ENCODE measurements at regions not wholly inside any gene's neighbourhood (a gene's known extent, or its start where the extent isn't known, plus 50 kb on each side); places are given as distances from the start of the nearest gene placed in this dataset.

DNA sequence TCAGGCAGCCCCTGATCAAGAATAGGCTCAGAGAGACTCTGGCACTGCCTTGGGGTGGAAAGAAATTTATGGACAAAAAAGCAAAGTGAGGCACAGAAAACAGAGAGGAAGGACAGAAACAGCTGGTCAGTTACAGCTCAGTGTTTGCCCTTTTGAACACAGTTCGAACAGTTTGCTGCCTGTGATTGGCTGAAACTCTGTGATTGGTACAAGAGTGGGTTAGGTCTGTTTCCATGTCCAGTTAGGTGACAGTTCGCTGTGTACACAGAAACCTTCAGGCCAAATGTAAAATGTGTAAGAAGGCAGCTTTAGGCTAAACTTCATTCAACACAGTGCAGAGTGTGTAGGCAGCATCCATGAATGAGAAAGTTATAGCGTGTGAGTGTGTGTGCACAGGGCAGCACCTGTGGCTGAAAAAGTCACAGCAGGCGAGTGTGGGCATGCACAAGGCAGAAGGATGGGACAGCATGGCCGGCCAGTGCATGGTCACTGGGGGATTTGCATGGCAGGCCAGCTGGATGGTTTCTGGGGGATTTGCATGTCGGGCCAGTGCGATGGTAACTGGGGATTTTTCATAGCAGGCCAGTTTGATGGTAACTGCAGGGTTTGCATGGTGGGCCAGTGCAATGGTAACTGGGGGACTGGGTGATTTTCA is 75.4 kb upstream of the FRMD1 start:
- no peak for DNase-seq (ENCODE audit: low spot score in 2 of 2)
- Histone ChIP-seq H3K27me3 (peaks cover 0 to 8% of the 10 kb centered on the region in 2 donors), H3K4me1 (peaks cover 0 to 5% of the 10 kb centered on the region in 2 donors), H3K27ac (no peak overlapping the region), H3K9me3 (no peaks in the 10 kb centered on the region), H3K36me3 (no peaks in the 10 kb centered on the region), H3K4me3 (no peak overlapping the region)
- TF ChIP-seq CTCF (IDR thresholded peaks at IDR 0.05) (no peak), POLR2AphosphoS5 (IDR thresholded peaks at IDR 0.05) (no peak), POLR2A (IDR thresholded peaks at IDR 0.05) (no peak)
- intact Hi-C loops (cut with DNase I; ENCODE audit: low total_unique reads), result no loop called here

GRCh38 chr6:168153553-168153952 is 74.5 kb upstream of the FRMD1 start:
- TF ChIP-seq CTCF (IDR thresholded peaks at IDR 0.05) (no peak), POLR2AphosphoS5 (IDR thresholded peaks at IDR 0.05) (no peak), POLR2A (IDR thresholded peaks at IDR 0.05) (no peak)
- H3K4me3 ChIP-seq, result no peak overlapping the region
- H3K27me3 ChIP-seq, result peaks cover 0 to 8% of the 10 kb centered on the region in 2 donors
- intact Hi-C loops (cut with DNase I; ENCODE audit: low total_unique reads), result no loop called here
- H3K36me3 ChIP-seq, result no peaks in the 10 kb centered on the region
- DNase-seq (ENCODE audit: low spot score in 2 of 2), result no peak
- no peak overlapping the region for H3K27ac ChIP-seq
- H3K4me1 ChIP-seq, result peaks cover 0 to 5% of the 10 kb centered on the region in 2 donors
- no peaks in the 10 kb centered on the region for H3K9me3 ChIP-seq

DNA sequence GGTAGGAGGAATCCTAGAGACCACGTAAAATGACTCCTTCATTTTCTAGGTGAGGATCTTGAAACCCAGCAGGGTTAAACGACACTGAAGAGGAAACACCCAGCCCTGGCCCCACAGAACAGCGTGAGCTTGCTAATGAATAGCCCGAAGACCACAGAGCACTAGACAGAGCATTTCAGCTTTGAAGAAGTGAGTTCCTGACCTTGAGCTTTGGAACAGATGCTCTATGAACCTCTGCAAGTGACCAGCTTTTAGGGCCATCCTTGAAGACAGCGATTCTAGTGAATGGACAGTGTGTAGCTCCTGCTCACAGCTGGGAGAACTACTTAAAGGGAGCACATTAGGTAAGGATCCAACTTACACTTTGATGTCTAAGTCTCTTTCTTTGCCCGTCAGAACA is 74.0 kb upstream of the FRMD1 start:
- intact Hi-C loops (cut with DNase I; ENCODE audit: low total_unique reads), result no loop called here
- Histone ChIP-seq H3K4me1 (no peaks in the 10 kb centered on the region), H3K36me3 (no peaks in the 10 kb centered on the region), H3K27me3 (peaks cover 0 to 12% of the 10 kb centered on the region in 2 donors), H3K4me3 (no peak overlapping the region), H3K27ac (no peak overlapping the region), H3K9me3 (no peaks in the 10 kb centered on the region)
- TF ChIP-seq CTCF (IDR thresholded peaks at IDR 0.05), result no peak
- no peak for TF ChIP-seq POLR2AphosphoS5 (IDR thresholded peaks at IDR 0.05)
- no peak for TF ChIP-seq POLR2A (IDR thresholded peaks at IDR 0.05)
- DNase-seq (ENCODE audit: low spot score in 2 of 2), result no peak

- Histone ChIP-seq H3K27ac (no peak overlapping the region), H3K4me1 (no peaks in the 10 kb centered on the region), H3K27me3 (peaks cover 0 to 14% of the 10 kb centered on the region in 2 donors), H3K36me3 (no peaks in the 10 kb centered on the region), H3K9me3 (no peaks in the 10 kb centered on the region), H3K4me3 (no peak overlapping the region)
- intact Hi-C loops (cut with DNase I; ENCODE audit: low total_unique reads), result no loop called here
- DNase-seq (ENCODE audit: low spot score in 2 of 2), result no peak
- TF ChIP-seq POLR2AphosphoS5 (IDR thresholded peaks at IDR 0.05), result no peak
- no peak for TF ChIP-seq POLR2A (IDR thresholded peaks at IDR 0.05)
- no peak for TF ChIP-seq CTCF (IDR thresholded peaks at IDR 0.05)
Measured at GRCh38 chr6:168152306-168152963, 73.4 kb upstream of the FRMD1 start.

DNA sequence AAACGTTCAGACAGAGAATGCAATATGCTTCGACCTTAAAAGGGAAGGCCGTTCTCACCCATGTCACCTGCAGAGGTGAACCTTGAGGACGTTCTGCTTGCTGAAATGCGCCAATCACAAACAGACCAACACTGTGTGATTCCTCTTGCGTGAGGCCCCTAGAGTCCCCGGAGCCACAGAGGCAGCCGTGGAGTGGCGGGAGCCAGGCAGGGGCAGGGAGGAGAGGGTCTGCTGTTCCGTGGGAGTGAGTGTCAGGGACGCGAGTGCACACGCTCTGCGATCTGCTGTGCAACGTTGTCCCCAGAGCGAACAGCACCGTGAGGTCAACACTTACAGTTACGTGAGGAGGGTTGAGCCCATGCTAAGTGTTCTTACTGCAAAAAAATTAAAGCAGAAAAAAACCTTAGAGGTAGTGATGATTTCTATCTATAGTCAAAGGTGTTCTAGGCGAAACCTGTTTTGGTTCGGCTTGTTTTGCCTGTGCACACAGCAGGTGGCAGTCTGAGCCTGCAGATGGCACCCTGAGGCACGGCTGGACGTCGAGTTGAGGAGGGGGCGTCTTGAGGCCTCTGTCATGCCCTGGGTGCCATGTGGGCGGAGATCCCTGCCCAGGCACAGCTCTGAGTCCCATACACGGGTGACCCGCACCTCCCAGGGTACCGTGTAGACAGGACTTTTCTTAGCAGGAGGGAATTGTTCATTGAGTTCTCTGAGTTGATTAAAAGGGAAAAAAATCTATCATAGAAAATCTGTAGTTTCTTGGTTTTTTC is 71.7 kb upstream of the FRMD1 start:
- H3K27ac ChIP-seq, result no peak overlapping the region
- H3K27me3 ChIP-seq, result peaks cover 0 to 14% of the 10 kb centered on the region in 2 donors
- peak in 1 of 2 donors; percentile 16 for DNase-seq (ENCODE audit: low spot score in 2 of 2)
- intact Hi-C loops (cut with DNase I; ENCODE audit: low total_unique reads), result no loop called here
- H3K4me3 ChIP-seq, result peak overlapping the region in 1 of 3 donors; percentile 2
- no peaks in the 10 kb centered on the region for H3K36me3 ChIP-seq
- no peaks in the 10 kb centered on the region for H3K9me3 ChIP-seq
- TF ChIP-seq CTCF (IDR thresholded peaks at IDR 0.05) (peak in 2 of 3 donors; percentile 32 to 63), POLR2AphosphoS5 (IDR thresholded peaks at IDR 0.05) (no peak)
- no peaks in the 10 kb centered on the region for H3K4me1 ChIP-seq
